ENCODE measurements at regions not wholly inside any gene's neighbourhood (a gene's known extent, or its start where the extent isn't known, plus 50 kb on each side); places are given as distances from the start of the nearest gene placed in this dataset.

- no peak for TF ChIP-seq ATF2 (CRISPR knock-in tag; IDR thresholded peaks at IDR 0.05; ENCODE audit: borderline replicate concordance, low read depth)
- no peak for TF ChIP-seq KAT7 (CRISPR knock-in tag; IDR thresholded peaks at IDR 0.05; ENCODE audit: borderline replicate concordance)
- TF ChIP-seq ATF6 (CRISPR knock-in tag; IDR thresholded peaks at IDR 0.05): no peak
Measured at GRCh38 chr6:5846889-5847288, 159.8 kb downstream of the NRN1 start (continued).

GRCh38 chr6:5846335-5846734 lies 160.4 kb downstream of the NRN1 start:
- CTCF ChIA-PET: no interaction called here
- peaks cover 19% of the 10 kb centered on the region for H3K4me1 Mint-ChIP-seq
- H3K27me3 Mint-ChIP-seq (ENCODE audit: low read depth): peaks cover 88% of the 10 kb centered on the region
- H3K4me3 Mint-ChIP-seq: no peak overlapping the region
- H3K27ac Mint-ChIP-seq: no peak overlapping the region
- DNase-seq (ENCODE audit: low spot score) (no peak), ATAC-seq (no peak)
- peaks cover 9% of the 10 kb centered on the region for H3K9me3 Mint-ChIP-seq
- POLR2A ChIA-PET: no interaction called here
- no peak for TF ChIP-seq ZNF671 (CRISPR knock-in tag; IDR thresholded peaks at IDR 0.05)
- TF ChIP-seq ZNF425 (CRISPR knock-in tag; conservative IDR thresholded peaks at IDR 0.05): no peak
- no peak for TF ChIP-seq E2F1 (CRISPR knock-in tag; IDR thresholded peaks at IDR 0.05)
- TF ChIP-seq NR3C1 (CRISPR knock-in tag; conservative IDR thresholded peaks at IDR 0.05; ENCODE audit: low read depth): no peak
- no peak for TF ChIP-seq JAZF1 (CRISPR knock-in tag; IDR thresholded peaks at IDR 0.05)
- no peak for TF ChIP-seq ZNF532 (CRISPR knock-in tag; IDR thresholded peaks at IDR 0.05; ENCODE audit: borderline replicate concordance)
- no peaks in the 10 kb centered on the region for H3K36me3 Mint-ChIP-seq

- H3K36me3 Mint-ChIP-seq: no peaks in the 10 kb centered on the region
- DNase-seq (ENCODE audit: low spot score) (no peak), ATAC-seq (no peak)
- POLR2A ChIA-PET: no interaction called here
- no peaks in the 10 kb centered on the region for H3K4me1 Mint-ChIP-seq
- peaks cover 9% of the 10 kb centered on the region for H3K9me3 Mint-ChIP-seq
- H3K27ac Mint-ChIP-seq: no peak overlapping the region
- H3K27me3 Mint-ChIP-seq (ENCODE audit: low read depth): peaks cover 91% of the 10 kb centered on the region
- H3K4me3 Mint-ChIP-seq: no peak overlapping the region
- CTCF ChIA-PET: no interaction called here
- no peak for TF ChIP-seq RELA (CRISPR knock-in tag; IDR thresholded peaks at IDR 0.05; ENCODE audit: borderline replicate concordance)
- TF ChIP-seq ZNF281 (CRISPR knock-in tag; IDR thresholded peaks at IDR 0.05): no peak
- TF ChIP-seq ZNF512 (CRISPR knock-in tag; IDR thresholded peaks at IDR 0.05; ENCODE audit: borderline replicate concordance): no peak
- TF ChIP-seq TP53 (CRISPR knock-in tag; IDR thresholded peaks at IDR 0.05): no peak
- TF ChIP-seq RORB (CRISPR knock-in tag; IDR thresholded peaks at IDR 0.05): no peak
- TF ChIP-seq ZMAT4 (CRISPR knock-in tag; IDR thresholded peaks at IDR 0.05): no peak
- TF ChIP-seq PREB (CRISPR knock-in tag; IDR thresholded peaks at IDR 0.05; ENCODE audit: borderline replicate concordance): no peak
Measured at GRCh38 chr6:5843078-5843477, 163.6 kb downstream of the NRN1 start.

Measured in WTC11 (cell line).